Natural killer cell (primary cell): ENCODE measurements at regions not wholly inside any gene's neighbourhood (a gene's known extent, or its start where the extent isn't known, plus 50 kb on each side); places are given as distances from the start of the nearest gene placed in this dataset.

Experiments
- ATAC-seq, 3 donors: fragments of 150-1000 bp in 2 of 3; fragments of 200-7000 bp in 1 of 3; cut with Tn5 transposase; 1 replicate in 1 of 3; 2 replicates in 2 of 3; pipeline ENCODE4 v1.10.0; 2021; ENCODE audit warnings: mild to moderate bottlenecking in 2 of 3, moderate library complexity in 2 of 3
- DNase-seq, 2 donors: peaks; one replicate each; pipeline versions ENCODE4 v3.0.0 to v3.0.0-alpha.2; 2013 to 2021; ENCODE audit warnings: mixed read lengths in 1 of 2
- H3K27ac ChIP-seq: one replicate; pipeline ENCODE4 v1.5.1; 2013; ENCODE audit warnings: mild to moderate bottlenecking, low read length
- H3K27me3 ChIP-seq: one replicate; pipeline ENCODE4 v1.6.1; 2013; ENCODE audit warnings: low read length; ENCODE audit not compliant: control insufficient read depth, insufficient read depth
- H3K36me3 ChIP-seq: one replicate; pipeline ENCODE4 v1.6.1; 2013; ENCODE audit warnings: low read length; ENCODE audit not compliant: control insufficient read depth, insufficient read depth
- H3K4me1 ChIP-seq: one replicate; pipeline ENCODE4 v1.6.1; 2013; ENCODE audit warnings: low read length; ENCODE audit not compliant: control insufficient read depth, insufficient read depth
- H3K4me3 ChIP-seq: one replicate; pipeline ENCODE4 v1.5.1; 2013; ENCODE audit warnings: low read length
- H3K9me3 ChIP-seq: one replicate; pipeline ENCODE4 v1.6.1; 2013; ENCODE audit warnings: low read length; ENCODE audit not compliant: control insufficient read depth, insufficient read depth
- H3K27ac Mint-ChIP-seq, 2 donors: one replicate each; pipeline ENCODE4 v1.8.0; 2022; ENCODE audit warnings: mild to moderate bottlenecking in 2 of 2, mixed read lengths in 2 of 2, moderate library complexity in 1 of 2
- H3K27me3 Mint-ChIP-seq, 2 donors: one replicate each; pipeline ENCODE4 v1.8.0; 2022; ENCODE audit warnings: low read depth in 2 of 2, mixed read lengths in 2 of 2
- H3K36me3 Mint-ChIP-seq: one replicate; pipeline ENCODE4 v1.8.0; 2022; ENCODE audit warnings: mixed read lengths
- H3K4me1 Mint-ChIP-seq, 2 donors: one replicate each; pipeline ENCODE4 v1.8.0; 2022; ENCODE audit warnings: mixed read lengths in 2 of 2
- H3K4me3 Mint-ChIP-seq: one replicate; pipeline ENCODE4 v1.8.0; 2022; ENCODE audit warnings: mild to moderate bottlenecking, moderate library complexity, mixed read lengths
- H3K9me3 Mint-ChIP-seq, 2 donors: one replicate each; pipeline ENCODE4 v1.8.0; 2022; ENCODE audit warnings: mixed read lengths in 2 of 2
- WGBS: methylation state at CpG from one replicate; pipeline ENCODE4 v1.1.7; 2013; ENCODE audit warnings: missing lambda C conversion rate; ENCODE audit not compliant: insufficient coverage; 5-methylcytosine and 5-hydroxymethylcytosine counted together
- intact Hi-C: fragments of 100-400 bp; cut with micrococcal nuclease; formaldehyde crosslinking; loops from one replicate; pipeline ENCODE4 v1.14.2; 2022
- TF ChIP-seq, protein P1 (sequence below): fragments of 200-600 bp; IDR thresholded peaks from one replicate; pipeline ENCODE4 v1.8.0; 2022; ENCODE audit warnings: antibody characterized with exemption

GRCh38 chr4:132530861-132531260, 618.2 kb upstream of the PCDH10 start:
- no peaks in the 10 kb centered on the region for H3K4me1 Mint-ChIP-seq
- no peak for ATAC-seq

DNA sequence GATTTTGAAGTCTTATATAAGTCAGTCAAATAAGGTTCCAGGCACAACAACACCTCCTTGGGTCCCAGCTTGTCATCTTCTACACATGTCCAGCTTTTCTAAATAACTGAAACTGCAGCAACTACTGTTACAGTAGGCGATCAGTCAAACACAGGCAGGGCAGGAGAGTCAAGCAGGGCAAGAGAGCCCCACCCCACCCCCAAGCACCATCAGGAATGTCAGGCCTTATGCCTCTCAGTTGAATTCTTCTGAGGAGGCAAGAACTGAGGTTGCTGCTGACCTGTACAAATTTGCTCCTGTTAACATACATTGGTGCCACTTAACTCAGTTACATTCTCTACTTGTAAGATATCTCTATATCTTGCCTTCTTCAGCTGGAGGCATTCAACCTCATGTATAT, 608.8 kb upstream of the PCDH10 start:
- no peaks in the 10 kb centered on the region for H3K27me3 Mint-ChIP-seq
- no peak overlapping the region for H3K27ac Mint-ChIP-seq
- H3K9me3 Mint-ChIP-seq: peaks cover 5 to 24% of the 10 kb centered on the region in 2 donors
- H3K4me3 Mint-ChIP-seq: no peak overlapping the region
- H3K27me3 ChIP-seq: no peaks in the 10 kb centered on the region
- no peak overlapping the region for H3K27ac ChIP-seq
- DNase-seq (no peak), ATAC-seq (no peak)
- peaks cover 15% of the 10 kb centered on the region for H3K36me3 Mint-ChIP-seq
- H3K4me1 Mint-ChIP-seq: no peaks in the 10 kb centered on the region
- TF ChIP-seq, protein P1, sequence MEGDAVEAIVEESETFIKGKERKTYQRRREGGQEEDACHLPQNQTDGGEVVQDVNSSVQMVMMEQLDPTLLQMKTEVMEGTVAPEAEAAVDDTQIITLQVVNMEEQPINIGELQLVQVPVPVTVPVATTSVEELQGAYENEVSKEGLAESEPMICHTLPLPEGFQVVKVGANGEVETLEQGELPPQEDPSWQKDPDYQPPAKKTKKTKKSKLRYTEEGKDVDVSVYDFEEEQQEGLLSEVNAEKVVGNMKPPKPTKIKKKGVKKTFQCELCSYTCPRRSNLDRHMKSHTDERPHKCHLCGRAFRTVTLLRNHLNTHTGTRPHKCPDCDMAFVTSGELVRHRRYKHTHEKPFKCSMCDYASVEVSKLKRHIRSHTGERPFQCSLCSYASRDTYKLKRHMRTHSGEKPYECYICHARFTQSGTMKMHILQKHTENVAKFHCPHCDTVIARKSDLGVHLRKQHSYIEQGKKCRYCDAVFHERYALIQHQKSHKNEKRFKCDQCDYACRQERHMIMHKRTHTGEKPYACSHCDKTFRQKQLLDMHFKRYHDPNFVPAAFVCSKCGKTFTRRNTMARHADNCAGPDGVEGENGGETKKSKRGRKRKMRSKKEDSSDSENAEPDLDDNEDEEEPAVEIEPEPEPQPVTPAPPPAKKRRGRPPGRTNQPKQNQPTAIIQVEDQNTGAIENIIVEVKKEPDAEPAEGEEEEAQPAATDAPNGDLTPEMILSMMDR: no peak
- no peak overlapping the region for H3K4me3 ChIP-seq
- intact Hi-C loops: no loop called here
- H3K9me3 ChIP-seq: peaks cover 5% of the 10 kb centered on the region
- H3K4me1 ChIP-seq: no peaks in the 10 kb centered on the region
- WGBS: 84% methylated on average over 1 of the region's 1 CpG
- H3K36me3 ChIP-seq: no peaks in the 10 kb centered on the region

More at GRCh38 chr4:132530861-132531260, 618.2 kb upstream of the PCDH10 start:
- Mint-ChIP-seq H3K27me3 (no peaks in the 10 kb centered on the region), H3K27ac (no peak overlapping the region), H3K9me3 (peaks cover 4% of the 10 kb centered on the region in 2 donors), H3K4me3 (no peak overlapping the region), H3K36me3 (no peaks in the 10 kb centered on the region)
- H3K36me3 ChIP-seq: no peaks in the 10 kb centered on the region
- H3K4me1 ChIP-seq: no peaks in the 10 kb centered on the region
- no peak for DNase-seq
- TF ChIP-seq, protein P1: no peak
- intact Hi-C loops: no loop called here
- no peaks in the 10 kb centered on the region for H3K9me3 ChIP-seq
- H3K27ac ChIP-seq: no peak overlapping the region
- H3K4me3 ChIP-seq: no peak overlapping the region
- no peaks in the 10 kb centered on the region for H3K27me3 ChIP-seq
- 63% methylated on average over 1 of the region's 2 CpGs for WGBS

GRCh38 chr4:132540797-132541196, 608.3 kb upstream of the PCDH10 start:
- Mint-ChIP-seq H3K4me1 (no peaks in the 10 kb centered on the region), H3K27me3 (no peaks in the 10 kb centered on the region), H3K27ac (no peak overlapping the region), H3K36me3 (peaks cover 15% of the 10 kb centered on the region), H3K9me3 (peaks cover 5 to 23% of the 10 kb centered on the region in 2 donors), H3K4me3 (no peak overlapping the region)
- Histone ChIP-seq H3K4me3 (no peak overlapping the region), H3K36me3 (no peaks in the 10 kb centered on the region), H3K27ac (no peak overlapping the region), H3K4me1 (no peaks in the 10 kb centered on the region), H3K9me3 (peaks cover 5% of the 10 kb centered on the region), H3K27me3 (no peaks in the 10 kb centered on the region)
- WGBS: 57% methylated on average over 4 of the region's 4 CpGs
- TF ChIP-seq, protein P1: no peak
- ATAC-seq (no peak), DNase-seq (no peak)
- intact Hi-C loops: no loop called here

DNA sequence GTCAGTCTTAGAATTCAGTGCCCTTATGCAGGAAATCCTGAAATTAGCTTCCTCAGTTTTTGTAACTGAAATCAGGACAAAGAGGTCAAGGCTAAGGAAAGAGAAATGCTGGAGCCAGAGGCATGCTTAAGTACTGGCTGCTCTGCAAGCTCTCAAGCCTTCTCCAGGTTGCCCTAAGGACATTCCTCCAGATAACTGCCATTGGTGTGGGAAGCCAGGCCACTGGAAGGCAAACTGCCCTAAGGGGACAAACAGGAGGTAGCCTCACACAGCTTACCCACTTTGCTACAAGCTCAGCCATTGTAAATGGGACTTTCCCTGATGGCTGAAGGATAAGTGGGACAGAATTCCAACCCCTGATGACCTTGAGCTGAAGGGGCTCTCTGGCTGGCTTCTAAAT, 606.9 kb upstream of the PCDH10 start:
- intact Hi-C loops: no loop called here
- Mint-ChIP-seq H3K36me3 (peaks cover 15% of the 10 kb centered on the region), H3K27ac (no peak overlapping the region), H3K4me1 (no peaks in the 10 kb centered on the region), H3K27me3 (no peaks in the 10 kb centered on the region), H3K4me3 (no peak overlapping the region), H3K9me3 (peaks cover 8 to 21% of the 10 kb centered on the region in 2 donors)
- TF ChIP-seq, protein P1: no peak
- Histone ChIP-seq H3K4me3 (no peak overlapping the region), H3K9me3 (peaks cover 8% of the 10 kb centered on the region), H3K4me1 (no peaks in the 10 kb centered on the region), H3K27me3 (no peaks in the 10 kb centered on the region), H3K36me3 (no peaks in the 10 kb centered on the region), H3K27ac (no peak overlapping the region)
- no peak for DNase-seq
- ATAC-seq: no peak
